ENCODE measurements at regions not wholly inside any gene's neighbourhood (a gene's known extent, or its start where the extent isn't known, plus 50 kb on each side); places are given as distances from the start of the nearest gene placed in this dataset.

DNA sequence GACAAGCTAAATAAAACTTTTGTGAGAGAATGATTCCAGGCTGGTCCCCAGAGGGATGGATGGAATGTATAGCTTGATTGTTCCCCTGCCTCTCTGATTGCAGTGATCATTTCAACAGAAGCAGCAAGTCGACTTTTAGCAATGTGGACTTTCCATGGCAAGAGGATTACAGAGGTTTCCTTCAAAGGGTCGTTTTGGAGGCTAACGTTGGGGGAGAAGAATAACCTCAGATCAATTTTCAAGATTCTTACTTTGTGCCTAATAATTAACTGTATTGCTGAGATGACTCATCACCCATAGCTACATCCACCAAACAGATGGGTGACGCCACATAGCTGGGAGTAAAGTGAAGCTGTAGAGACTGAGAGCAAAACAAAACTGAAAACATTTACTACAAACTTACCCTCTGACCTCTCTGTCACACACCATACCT lies 79.9 kb downstream of the GTPBP8 start:
- TF ChIP-seq, protein P1, sequence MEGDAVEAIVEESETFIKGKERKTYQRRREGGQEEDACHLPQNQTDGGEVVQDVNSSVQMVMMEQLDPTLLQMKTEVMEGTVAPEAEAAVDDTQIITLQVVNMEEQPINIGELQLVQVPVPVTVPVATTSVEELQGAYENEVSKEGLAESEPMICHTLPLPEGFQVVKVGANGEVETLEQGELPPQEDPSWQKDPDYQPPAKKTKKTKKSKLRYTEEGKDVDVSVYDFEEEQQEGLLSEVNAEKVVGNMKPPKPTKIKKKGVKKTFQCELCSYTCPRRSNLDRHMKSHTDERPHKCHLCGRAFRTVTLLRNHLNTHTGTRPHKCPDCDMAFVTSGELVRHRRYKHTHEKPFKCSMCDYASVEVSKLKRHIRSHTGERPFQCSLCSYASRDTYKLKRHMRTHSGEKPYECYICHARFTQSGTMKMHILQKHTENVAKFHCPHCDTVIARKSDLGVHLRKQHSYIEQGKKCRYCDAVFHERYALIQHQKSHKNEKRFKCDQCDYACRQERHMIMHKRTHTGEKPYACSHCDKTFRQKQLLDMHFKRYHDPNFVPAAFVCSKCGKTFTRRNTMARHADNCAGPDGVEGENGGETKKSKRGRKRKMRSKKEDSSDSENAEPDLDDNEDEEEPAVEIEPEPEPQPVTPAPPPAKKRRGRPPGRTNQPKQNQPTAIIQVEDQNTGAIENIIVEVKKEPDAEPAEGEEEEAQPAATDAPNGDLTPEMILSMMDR (IDR thresholded peaks at IDR 0.05) = no peak
- no peak for TF ChIP-seq POLR2A (IDR thresholded peaks at IDR 0.05)
